Upper lobe of left lung (tissue), 6 donors: ENCODE measurements at regions not wholly inside any gene's neighbourhood (a gene's known extent, or its start where the extent isn't known, plus 50 kb on each side); places are given as distances from the start of the nearest gene placed in this dataset.

Source experiments
- ATAC-seq, 2 donors: fragments of 200-7000 bp; cut with Tn5 transposase; one replicate each; pipeline ENCODE4 v1.9.1; 2022; ENCODE audit warnings: mild to moderate bottlenecking in 2 of 2, moderate library complexity in 2 of 2; ENCODE audit not compliant: low FRiP score in 2 of 2
- DNase-seq, 2 donors: peaks; one replicate each; pipeline ENCODE4 v3.0.0-alpha.2; 2019 to 2020
- H3K27ac ChIP-seq, 4 donors: fragments of 200-600 bp; sonication (generic); one replicate each; pipeline ENCODE4 v1.5.1; 2016 to 2019
- H3K27me3 ChIP-seq, 4 donors: fragments of 200-600 bp; sonication (generic); one replicate each; pipeline ENCODE4 v1.5.1; 2017 to 2019
- H3K36me3 ChIP-seq, 4 donors: fragments of 200-600 bp; sonication (generic); one replicate each; pipeline ENCODE4 v1.5.1; 2016 to 2019
- H3K4me1 ChIP-seq, 4 donors: fragments of 200-600 bp; sonication (generic); one replicate each; pipeline ENCODE4 v1.5.1; 2018 to 2019
- H3K4me3 ChIP-seq, 4 donors: fragments of 200-600 bp; sonication (generic); one replicate each; pipeline ENCODE4 v1.5.1; 2017 to 2019; ENCODE audit warnings: mild to moderate bottlenecking in 2 of 4, moderate library complexity in 1 of 4
- H3K9me3 ChIP-seq, 4 donors: fragments of 200-600 bp; sonication (generic); one replicate each; pipeline ENCODE4 v1.5.1; 2018 to 2019
- EP300 ChIP-seq, 4 donors: sonication (generic); formaldehyde crosslinking; IDR thresholded peaks; one replicate each; pipeline ENCODE4 v1.5.1; 2017; ENCODE audit warnings: antibody characterized with exemption in 4 of 4, control low read depth in 2 of 4
- POLR2A ChIP-seq, 4 donors: fragments of 450-650 bp; IDR thresholded peaks; one replicate each; pipeline ENCODE4 v1.5.1; 2016 to 2017; ENCODE audit warnings: antibody characterized with exemption in 4 of 4, mild to moderate bottlenecking in 2 of 4
- POLR2AphosphoS5 ChIP-seq, 2 donors: sonication (generic); formaldehyde crosslinking; IDR thresholded peaks; one replicate each; pipeline ENCODE4 v1.5.1; 2017; ENCODE audit warnings: antibody characterized with exemption in 2 of 2
- WGBS, 2 donors: methylation state at CpG; one replicate each; pipeline ENCODE4 v1.1.5; 2017 to 2018; 5-methylcytosine and 5-hydroxymethylcytosine counted together
- TF ChIP-seq, protein P1 (sequence below), 6 experiments: fragments of 450-650 bp in 4 of 6; fragments of 200-600 bp in 2 of 6; sonication (generic) in 2 of 6; IDR thresholded peaks; one replicate each; pipeline ENCODE4 v1.5.1; 2016 to 2019; ENCODE audit warnings: antibody characterized with exemption in 6 of 6
- donor health status: DM: no; HTN: no; CAD: no; lungs with moderate emphysema.
- donor health status: DM: no; HTN: yes; CAD: no; lungs with severe emphysema.

DNA sequence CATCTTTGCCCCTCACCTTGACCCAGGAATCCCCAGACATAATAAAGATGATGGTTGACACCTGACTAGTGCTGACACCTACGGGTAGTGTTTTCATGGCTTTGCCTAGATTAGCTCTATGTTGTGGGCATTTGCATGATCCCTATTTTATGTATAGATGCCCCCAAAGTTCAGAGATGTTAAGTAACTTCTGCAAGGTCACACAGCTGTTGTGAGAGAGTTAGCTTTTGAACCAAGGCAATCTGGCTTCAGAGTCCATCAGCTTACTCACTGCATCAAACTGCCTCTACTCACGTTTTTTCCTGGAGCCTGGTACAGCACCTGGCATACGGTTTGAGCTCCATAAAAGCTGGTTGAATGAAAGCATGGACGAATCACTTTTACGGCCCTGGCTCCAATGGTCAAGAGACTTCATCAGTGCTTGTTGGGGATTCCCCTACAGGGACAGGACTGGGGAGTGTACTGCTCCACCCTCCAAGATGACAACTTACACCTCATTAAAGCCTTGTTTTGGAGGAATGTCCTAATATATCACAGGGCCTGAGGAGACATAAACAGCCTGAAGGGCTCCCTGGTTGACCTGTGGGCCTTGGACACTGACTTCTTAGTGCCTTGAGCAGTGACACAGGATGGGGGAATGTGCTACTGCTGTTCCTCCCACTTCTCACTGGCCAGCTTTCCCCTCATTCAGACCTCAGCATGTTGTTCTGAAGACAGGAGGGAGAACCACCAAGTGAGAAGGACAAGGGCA is 193.2 kb upstream of the ASIC2 start:
- WGBS, 2 donors = 78 to 89% methylated on average over 5 of the region's 5 CpGs
- Histone ChIP-seq H3K36me3 (no peaks in the 10 kb centered on the region), H3K4me3 (no peak overlapping the region), H3K27me3 (no peaks in the 10 kb centered on the region), H3K9me3 (no peaks in the 10 kb centered on the region), H3K4me1 (no peaks in the 10 kb centered on the region), H3K27ac (no peak overlapping the region)
- TF ChIP-seq, protein P1, sequence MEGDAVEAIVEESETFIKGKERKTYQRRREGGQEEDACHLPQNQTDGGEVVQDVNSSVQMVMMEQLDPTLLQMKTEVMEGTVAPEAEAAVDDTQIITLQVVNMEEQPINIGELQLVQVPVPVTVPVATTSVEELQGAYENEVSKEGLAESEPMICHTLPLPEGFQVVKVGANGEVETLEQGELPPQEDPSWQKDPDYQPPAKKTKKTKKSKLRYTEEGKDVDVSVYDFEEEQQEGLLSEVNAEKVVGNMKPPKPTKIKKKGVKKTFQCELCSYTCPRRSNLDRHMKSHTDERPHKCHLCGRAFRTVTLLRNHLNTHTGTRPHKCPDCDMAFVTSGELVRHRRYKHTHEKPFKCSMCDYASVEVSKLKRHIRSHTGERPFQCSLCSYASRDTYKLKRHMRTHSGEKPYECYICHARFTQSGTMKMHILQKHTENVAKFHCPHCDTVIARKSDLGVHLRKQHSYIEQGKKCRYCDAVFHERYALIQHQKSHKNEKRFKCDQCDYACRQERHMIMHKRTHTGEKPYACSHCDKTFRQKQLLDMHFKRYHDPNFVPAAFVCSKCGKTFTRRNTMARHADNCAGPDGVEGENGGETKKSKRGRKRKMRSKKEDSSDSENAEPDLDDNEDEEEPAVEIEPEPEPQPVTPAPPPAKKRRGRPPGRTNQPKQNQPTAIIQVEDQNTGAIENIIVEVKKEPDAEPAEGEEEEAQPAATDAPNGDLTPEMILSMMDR (IDR thresholded peaks at IDR 0.05) = no peak
- TF ChIP-seq POLR2A (IDR thresholded peaks at IDR 0.05) (no peak), POLR2AphosphoS5 (IDR thresholded peaks at IDR 0.05) (peak in 1 of 2 donors; percentile 67), EP300 (IDR thresholded peaks at IDR 0.05) (peak in 1 of 4 donors; percentile 23)
- DNase-seq (no peak), ATAC-seq (no peak)

DNA sequence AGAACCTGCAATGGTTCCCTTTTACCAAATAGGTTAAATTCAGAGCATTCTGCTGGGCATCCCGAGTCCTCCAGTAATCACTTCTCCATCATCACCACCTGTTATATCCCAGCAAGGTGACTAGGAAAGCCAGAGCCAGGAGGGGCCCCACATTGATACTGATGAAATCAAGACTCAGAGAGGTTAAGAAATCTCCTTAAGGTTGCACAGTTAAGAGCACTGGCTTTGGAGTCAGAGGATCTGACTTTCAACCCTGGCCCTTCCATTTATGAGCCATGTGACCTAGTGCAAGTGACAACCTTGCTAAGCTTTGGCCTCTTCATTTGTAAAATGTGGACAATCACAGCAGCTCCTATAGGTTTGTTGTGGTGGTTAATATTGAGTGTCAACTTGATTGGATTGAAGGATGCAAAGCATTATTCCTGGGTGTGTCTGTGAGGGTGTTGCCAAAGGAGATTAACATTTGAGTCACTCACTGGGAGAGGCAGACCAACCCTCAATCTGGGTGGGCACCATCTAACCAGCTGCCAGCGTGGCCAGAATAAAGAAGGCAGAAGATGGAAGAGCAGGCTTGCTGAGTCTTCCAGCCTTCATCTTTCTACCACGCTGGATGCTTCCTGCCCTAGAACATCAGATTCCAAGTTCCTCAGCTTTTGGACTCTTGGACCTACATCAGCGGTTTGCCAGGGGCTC is 194.2 kb upstream of the ASIC2 start:
- 78 to 90% methylated on average over 4 of the region's 4 CpGs for WGBS, 2 donors
- Histone ChIP-seq H3K36me3 (no peaks in the 10 kb centered on the region), H3K4me1 (no peaks in the 10 kb centered on the region), H3K4me3 (no peak overlapping the region), H3K27me3 (no peaks in the 10 kb centered on the region), H3K9me3 (no peaks in the 10 kb centered on the region), H3K27ac (no peak overlapping the region)
- TF ChIP-seq POLR2AphosphoS5 (IDR thresholded peaks at IDR 0.05) (no peak), POLR2A (IDR thresholded peaks at IDR 0.05) (no peak)
- DNase-seq = no peak
- no peak for ATAC-seq

DNA sequence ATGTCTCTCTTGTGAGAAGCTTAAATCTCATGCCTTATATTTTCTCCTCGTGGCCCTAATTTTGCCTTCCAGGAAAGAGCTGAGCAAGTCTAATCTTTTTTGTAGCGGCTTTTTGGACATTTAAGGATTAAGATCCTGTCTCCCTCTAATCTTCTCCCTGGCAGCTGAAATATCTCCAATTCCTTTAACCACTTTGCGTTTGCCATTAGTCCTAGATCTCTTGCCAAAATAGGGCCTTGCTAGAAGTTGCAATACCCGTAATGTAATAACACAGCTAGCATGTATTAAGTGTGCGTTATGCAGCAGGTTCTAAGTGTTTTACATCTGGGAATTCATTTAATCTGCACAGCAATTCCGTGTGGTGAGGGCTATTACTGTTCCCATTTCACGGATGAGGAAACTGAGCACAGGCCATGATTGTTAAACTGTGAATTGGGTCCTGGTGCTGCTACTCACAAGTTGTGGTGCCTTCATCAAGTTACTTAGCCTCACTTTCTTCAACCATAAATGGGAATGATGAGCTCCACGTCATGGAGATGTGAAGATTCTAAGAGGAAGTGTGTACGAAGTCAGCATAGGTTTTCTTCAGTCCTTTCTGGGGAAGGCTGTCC is 198.9 kb upstream of the ASIC2 start:
- Histone ChIP-seq H3K4me1 (no peaks in the 10 kb centered on the region), H3K36me3 (no peaks in the 10 kb centered on the region), H3K27me3 (no peaks in the 10 kb centered on the region), H3K27ac (no peak overlapping the region), H3K9me3 (no peaks in the 10 kb centered on the region), H3K4me3 (no peak overlapping the region)
- no peak for TF ChIP-seq POLR2AphosphoS5 (IDR thresholded peaks at IDR 0.05)
- no peak for TF ChIP-seq EP300 (IDR thresholded peaks at IDR 0.05)
- TF ChIP-seq, protein P1 (IDR thresholded peaks at IDR 0.05) = no peak
- TF ChIP-seq POLR2A (IDR thresholded peaks at IDR 0.05) = no peak
- no peak for DNase-seq
- 86 to 88% methylated on average over 9 of the region's 9 CpGs for WGBS, 2 donors
- no peak for ATAC-seq

DNA sequence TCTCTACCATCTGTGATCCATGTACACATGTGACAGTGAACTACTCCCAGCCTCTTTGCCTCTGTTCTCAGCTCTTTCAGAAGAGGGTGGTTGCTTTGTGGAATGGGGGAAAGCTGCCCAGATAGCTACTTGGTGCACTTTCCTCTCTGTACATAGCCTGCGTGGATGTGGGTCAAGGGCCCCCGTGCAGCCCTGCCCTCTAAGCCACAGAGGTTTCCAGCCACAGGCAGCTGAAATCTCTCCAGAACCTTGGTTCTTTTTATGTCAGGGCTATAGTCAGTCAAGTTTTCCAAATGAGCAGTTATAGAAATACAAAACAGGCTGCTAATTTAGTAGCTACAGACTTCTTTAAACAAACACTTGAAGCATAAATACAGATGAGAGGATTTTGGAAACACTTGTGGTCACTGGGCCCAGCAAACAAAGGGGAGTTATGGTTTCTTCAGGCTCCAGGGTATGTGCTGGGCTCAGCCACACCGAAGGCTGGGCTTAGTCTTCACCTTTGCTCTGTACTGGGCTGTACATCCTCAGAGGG is 199.7 kb upstream of the ASIC2 start:
- TF ChIP-seq, protein P1 (IDR thresholded peaks at IDR 0.05) = no peak
- TF ChIP-seq EP300 (IDR thresholded peaks at IDR 0.05) (no peak), POLR2A (IDR thresholded peaks at IDR 0.05) (no peak), POLR2AphosphoS5 (IDR thresholded peaks at IDR 0.05) (no peak)
- Histone ChIP-seq H3K36me3 (no peaks in the 10 kb centered on the region), H3K9me3 (no peaks in the 10 kb centered on the region), H3K4me3 (no peak overlapping the region), H3K27ac (no peak overlapping the region), H3K4me1 (no peaks in the 10 kb centered on the region), H3K27me3 (no peaks in the 10 kb centered on the region)
- no peak for DNase-seq
- no peak for ATAC-seq
- 52 to 56% methylated on average over 3 of the region's 3 CpGs for WGBS, 2 donors

DNA sequence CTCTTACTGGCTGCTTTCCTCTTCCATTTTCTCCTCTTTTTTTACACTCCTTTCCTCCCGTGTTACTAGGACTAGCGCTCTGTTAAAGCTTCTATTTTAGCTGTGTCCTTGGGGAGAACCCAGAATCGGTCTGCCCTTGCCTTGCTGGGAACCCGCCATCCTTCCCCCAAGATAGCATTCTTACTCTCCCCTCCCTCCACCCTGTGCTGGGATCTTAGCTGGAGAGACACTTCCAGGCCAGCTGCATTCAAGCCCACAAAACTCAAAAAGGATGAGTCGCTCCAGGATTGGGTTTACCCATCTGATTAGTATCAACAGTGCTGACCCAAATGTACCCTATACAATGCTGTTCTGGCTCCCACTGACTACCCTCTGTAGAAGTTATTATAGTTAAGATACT is 200.5 kb upstream of the ASIC2 start:
- DNase-seq (no peak), ATAC-seq (no peak)
- 77 to 91% methylated on average over 5 of the region's 5 CpGs for WGBS, 2 donors
- no peak overlapping the region for H3K27ac ChIP-seq
- TF ChIP-seq, protein P1 (IDR thresholded peaks at IDR 0.05) = no peak
- TF ChIP-seq POLR2AphosphoS5 (IDR thresholded peaks at IDR 0.05) (no peak), EP300 (IDR thresholded peaks at IDR 0.05) (no peak), POLR2A (IDR thresholded peaks at IDR 0.05) (no peak)
- H3K4me1 ChIP-seq = no peaks in the 10 kb centered on the region
- no peaks in the 10 kb centered on the region for H3K27me3 ChIP-seq
- H3K4me3 ChIP-seq = no peak overlapping the region
- H3K36me3 ChIP-seq = no peaks in the 10 kb centered on the region
- H3K9me3 ChIP-seq = no peaks in the 10 kb centered on the region
